ENCODE measurements at regions not wholly inside any gene's neighbourhood (a gene's known extent, or its start where the extent isn't known, plus 50 kb on each side); places are given as distances from the start of the nearest gene placed in this dataset.

- TF ChIP-seq MAX (IDR thresholded peaks at IDR 0.05; ENCODE audit: low read depth) (no peak), TEAD4 (IDR thresholded peaks at IDR 0.05; ENCODE audit: borderline replicate concordance, insufficient read depth) (no peak), CTCF (IDR thresholded peaks at IDR 0.05) (no peak), CHD2 (IDR thresholded peaks at IDR 0.05; ENCODE audit: low read length, partially characterized antibody) (no peak)
Measured at GRCh38 chr18:2394684-2395083, 176.6 kb downstream of the METTL4 start.

Data from SK-N-SH (cell line).